ENCODE measurements at regions not wholly inside any gene's neighbourhood (a gene's known extent, or its start where the extent isn't known, plus 50 kb on each side); places are given as distances from the start of the nearest gene placed in this dataset.

DNA sequence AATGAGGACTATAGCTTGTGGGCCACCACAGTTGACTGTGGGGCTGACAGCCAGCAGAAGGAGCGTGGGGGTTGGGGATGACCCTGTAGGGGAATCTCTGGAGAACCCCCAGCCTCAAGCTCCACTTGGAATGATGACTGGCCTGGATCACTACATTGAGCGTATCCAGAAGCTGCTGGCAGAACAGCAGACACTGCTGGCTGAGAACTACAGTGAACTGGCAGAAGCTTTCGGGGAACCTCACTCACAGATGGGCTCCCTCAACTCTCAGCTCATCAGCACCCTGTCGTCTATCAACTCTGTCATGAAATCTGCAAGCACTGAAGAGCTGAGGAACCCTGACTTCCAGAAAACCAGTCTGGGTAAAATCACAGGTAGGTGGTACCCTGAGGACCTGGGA is 128.4 kb upstream of the DMRT1 start:
- TF ChIP-seq EZH2 (IDR thresholded peaks at IDR 0.05; ENCODE audit: low read depth, unreplicated experiment) (no peak), POLR2AphosphoS5 (IDR thresholded peaks at IDR 0.05; ENCODE audit: low read depth) (no peak), JUNB (IDR thresholded peaks at IDR 0.05; ENCODE audit: unreplicated experiment) (no peak), EZH2phosphoT487 (IDR thresholded peaks at IDR 0.05; ENCODE audit: unreplicated experiment) (no peak), REST (IDR thresholded peaks at IDR 0.05; ENCODE audit: unreplicated experiment) (no peak), CTCF (conservative IDR thresholded peaks at IDR 0.05; ENCODE audit: low read depth in 2 of 2) (no peak), NANOG (IDR thresholded peaks at IDR 0.05; ENCODE audit: borderline replicate concordance) (no peak), ZNF114 (CRISPR knock-in tag; IDR thresholded peaks at IDR 0.05) (no peak), STAT1 (IDR thresholded peaks at IDR 0.05; ENCODE audit: unreplicated experiment) (no peak), ZNF462 (CRISPR knock-in tag; IDR thresholded peaks at IDR 0.05) (no peak), CREB1 (CRISPR knock-in tag; IDR thresholded peaks at IDR 0.05; ENCODE audit: low read depth) (no peak), ZNF331 (CRISPR knock-in tag; IDR thresholded peaks at IDR 0.05; ENCODE audit: low read depth) (no peak)
- TF ChIP-seq, protein P1, sequence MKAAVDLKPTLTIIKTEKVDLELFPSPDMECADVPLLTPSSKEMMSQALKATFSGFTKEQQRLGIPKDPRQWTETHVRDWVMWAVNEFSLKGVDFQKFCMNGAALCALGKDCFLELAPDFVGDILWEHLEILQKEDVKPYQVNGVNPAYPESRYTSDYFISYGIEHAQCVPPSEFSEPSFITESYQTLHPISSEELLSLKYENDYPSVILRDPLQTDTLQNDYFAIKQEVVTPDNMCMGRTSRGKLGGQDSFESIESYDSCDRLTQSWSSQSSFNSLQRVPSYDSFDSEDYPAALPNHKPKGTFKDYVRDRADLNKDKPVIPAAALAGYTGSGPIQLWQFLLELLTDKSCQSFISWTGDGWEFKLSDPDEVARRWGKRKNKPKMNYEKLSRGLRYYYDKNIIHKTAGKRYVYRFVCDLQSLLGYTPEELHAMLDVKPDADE (IDR thresholded peaks at IDR 0.05): no peak
- Histone ChIP-seq H3K27ac (ENCODE audit: low read depth) (no peak overlapping the region), H3K9me2 (ENCODE audit: insufficient read depth) (no peaks in the 10 kb centered on the region), H3K4me2 (no peak overlapping the region), H3K4me1 (ENCODE audit: insufficient read depth) (peaks cover 5% of the 10 kb centered on the region), H2AFZ (no peak overlapping the region), H3K79me2 (replicated peaks; ENCODE audit: insufficient read depth) (0 out of 2 replicates have a peak, but pooled peaks cover 14% of the 10 kb centered on the region), H3K36me3 (ENCODE audit: insufficient read depth) (no peaks in the 10 kb centered on the region; the same call in 1 of the 2 replicates), H4K20me1 (replicated peaks; ENCODE audit: insufficient read depth) (peaks cover 6% of the 10 kb centered on the region; the same call in 1 of the 2 replicates), H3K4me3 (no peak overlapping the region), H3K27me3 (ENCODE audit: insufficient read depth) (no peaks in the 10 kb centered on the region), H3F3A (replicated peaks; ENCODE audit: low read depth) (no peaks in the 10 kb centered on the region)
- H3K4me1 Mint-ChIP-seq: peaks cover 12% of the 10 kb centered on the region
- DNase-seq (ENCODE audit: low spot score): no peak
- H3K27ac Mint-ChIP-seq: no peak overlapping the region
- H3K27me3 Mint-ChIP-seq (ENCODE audit: insufficient read depth, low read depth, poor library complexity): peaks cover 6% of the 10 kb centered on the region
- no peak for ATAC-seq
- no peaks in the 10 kb centered on the region; the same call in 2 of the 3 replicates for H3K9me3 Mint-ChIP-seq
- H3K4me3 Mint-ChIP-seq: no peak overlapping the region
- peaks cover 22% of the 10 kb centered on the region for H3K36me3 Mint-ChIP-seq (ENCODE audit: low read depth)

Data from GM23338 (cell line).